Lower lobe of right lung (tissue), 2 donors: ENCODE measurements at regions not wholly inside any gene's neighbourhood (a gene's known extent, or its start where the extent isn't known, plus 50 kb on each side); places are given as distances from the start of the nearest gene placed in this dataset.

ENCODE experiments used
- ATAC-seq, 2 donors: fragments of 200-7000 bp; cut with Tn5 transposase; one replicate each; pipeline ENCODE4 v1.9.1; 2020 to 2022; ENCODE audit warnings: mild to moderate bottlenecking in 2 of 2, moderate library complexity in 2 of 2
- DNase-seq: peaks from one replicate; pipeline ENCODE4 v3.0.0-alpha.2; 2020
- H3K27ac ChIP-seq: fragments of 200-600 bp; one replicate; pipeline ENCODE4 v1.8.0; 2022
- H3K27me3 ChIP-seq: fragments of 200-600 bp; one replicate; pipeline ENCODE4 v1.8.0; 2022; ENCODE audit warnings: low read depth
- H3K36me3 ChIP-seq: fragments of 200-600 bp; one replicate; pipeline ENCODE4 v1.8.0; 2022; ENCODE audit warnings: mild to moderate bottlenecking
- H3K4me1 ChIP-seq: fragments of 200-600 bp; one replicate; pipeline ENCODE4 v1.8.0; 2022
- H3K4me3 ChIP-seq: fragments of 200-600 bp; one replicate; pipeline ENCODE4 v1.8.0; 2022; ENCODE audit warnings: mild to moderate bottlenecking
- H3K9me3 ChIP-seq: fragments of 200-600 bp; one replicate; pipeline ENCODE4 v1.8.0; 2022
- CTCF ChIP-seq: fragments of 200-600 bp; IDR thresholded peaks from one replicate; pipeline ENCODE4 v1.8.0; 2022; ENCODE audit warnings: antibody characterized with exemption, mild to moderate bottlenecking
- intact Hi-C: fragments of 100-400 bp; cut with DNase I; formaldehyde crosslinking; loops from one replicate; pipeline ENCODE4 v1.11.0; 2022
- donor health status: DM: no; HTN: yes; CAD: no; lungs with severe emphysema.

- H3K4me1 ChIP-seq, result no peaks in the 10 kb centered on the region
- peaks cover 5% of the 10 kb centered on the region for H3K27me3 ChIP-seq
- ATAC-seq (no peak), DNase-seq (no peak)
- no peak overlapping the region for H3K4me3 ChIP-seq
- no peak overlapping the region for H3K27ac ChIP-seq
- no peaks in the 10 kb centered on the region for H3K9me3 ChIP-seq
- TF ChIP-seq CTCF, result no peak
- intact Hi-C loops, result no loop called here
- no peaks in the 10 kb centered on the region for H3K36me3 ChIP-seq
Observed at GRCh38 chr1:29437946-29438345, 201.6 kb downstream of the PTPRU start.

- Histone ChIP-seq H3K36me3 (no peaks in the 10 kb centered on the region), H3K27ac (no peak overlapping the region), H3K9me3 (no peaks in the 10 kb centered on the region), H3K4me3 (no peak overlapping the region), H3K4me1 (no peaks in the 10 kb centered on the region), H3K27me3 (peaks cover 5% of the 10 kb centered on the region)
- intact Hi-C loops, result no loop called here
- no peak for TF ChIP-seq CTCF
- ATAC-seq (no peak), DNase-seq (no peak)
Observed at GRCh38 chr1:29436181-29436785, 200.0 kb downstream of the PTPRU start.

DNA sequence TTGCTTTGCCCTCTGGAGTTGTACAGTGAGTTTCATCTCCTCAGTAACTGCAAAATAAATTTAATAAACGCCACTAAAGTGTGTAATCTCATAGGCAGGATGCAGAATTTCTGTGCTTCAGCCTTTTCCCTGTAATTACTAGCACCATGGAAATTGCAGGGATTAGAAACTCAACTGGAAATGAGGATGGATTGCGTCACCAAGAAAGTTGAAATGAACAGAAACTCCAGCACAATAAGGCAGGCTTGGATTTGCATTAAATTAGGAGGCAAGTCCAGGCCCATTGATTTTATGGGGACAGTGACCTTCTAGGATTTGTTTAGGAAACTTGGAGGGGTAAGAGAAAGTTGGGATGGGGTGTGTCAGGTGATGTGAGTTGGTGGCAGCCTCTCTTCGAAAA, 197.5 kb downstream of the PTPRU start:
- no peak for TF ChIP-seq CTCF
- Histone ChIP-seq H3K36me3 (no peaks in the 10 kb centered on the region), H3K4me1 (no peaks in the 10 kb centered on the region), H3K9me3 (no peaks in the 10 kb centered on the region), H3K27me3 (peaks cover 6% of the 10 kb centered on the region), H3K27ac (no peak overlapping the region), H3K4me3 (no peak overlapping the region)
- no peak for DNase-seq
- intact Hi-C loops, result no loop called here
- ATAC-seq, result no peak

- H3K27me3 ChIP-seq, result peaks cover 4% of the 10 kb centered on the region
- intact Hi-C loops, result no loop called here
- H3K36me3 ChIP-seq, result no peaks in the 10 kb centered on the region
- no peak for ATAC-seq
- H3K4me1 ChIP-seq, result no peaks in the 10 kb centered on the region
- no peak for DNase-seq
- no peak for TF ChIP-seq CTCF
- H3K9me3 ChIP-seq, result no peaks in the 10 kb centered on the region
- no peak overlapping the region for H3K27ac ChIP-seq
- H3K4me3 ChIP-seq, result no peak overlapping the region
Observed at GRCh38 chr1:29431138-29431537, 194.8 kb downstream of the PTPRU start.

DNA sequence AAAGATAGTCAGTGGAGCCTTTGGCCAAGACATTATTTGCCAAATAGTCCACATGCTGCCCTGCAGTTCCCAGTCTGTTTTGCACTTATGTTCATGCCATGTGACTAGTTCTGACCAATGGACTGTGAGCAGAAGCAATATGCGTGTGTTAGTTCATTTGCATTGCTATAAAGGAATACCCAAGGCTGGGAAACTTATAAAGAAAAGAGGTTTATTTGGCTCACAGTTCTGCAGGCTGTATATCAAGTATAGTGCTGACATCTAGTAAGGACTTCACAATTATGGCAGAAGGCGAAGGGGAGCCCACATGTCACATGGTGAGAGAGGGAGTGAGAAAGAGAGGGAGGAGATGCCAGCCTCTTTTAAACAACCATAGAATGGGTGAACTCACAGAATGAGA, 193.3 kb downstream of the PTPRU start:
- TF ChIP-seq CTCF, result no peak
- H3K9me3 ChIP-seq, result no peaks in the 10 kb centered on the region
- ATAC-seq, result no peak
- H3K27me3 ChIP-seq, result peaks cover 4% of the 10 kb centered on the region
- intact Hi-C loops, result no loop called here
- no peak overlapping the region for H3K4me3 ChIP-seq
- no peak for DNase-seq
- no peaks in the 10 kb centered on the region for H3K36me3 ChIP-seq
- H3K4me1 ChIP-seq, result no peaks in the 10 kb centered on the region
- H3K27ac ChIP-seq, result no peak overlapping the region

GRCh38 chr1:29428997-29429396, 192.7 kb downstream of the PTPRU start:
- no peak overlapping the region for H3K4me3 ChIP-seq
- TF ChIP-seq CTCF, result no peak
- H3K36me3 ChIP-seq, result no peaks in the 10 kb centered on the region
- H3K27ac ChIP-seq, result no peak overlapping the region
- no peaks in the 10 kb centered on the region for H3K9me3 ChIP-seq
- ATAC-seq, result no peak
- no peak for DNase-seq
- H3K27me3 ChIP-seq, result peaks cover 4% of the 10 kb centered on the region
- no peaks in the 10 kb centered on the region for H3K4me1 ChIP-seq
- intact Hi-C loops, result no loop called here
